ENCODE measurements at regions not wholly inside any gene's neighbourhood (a gene's known extent, or its start where the extent isn't known, plus 50 kb on each side); places are given as distances from the start of the nearest gene placed in this dataset.

DNA sequence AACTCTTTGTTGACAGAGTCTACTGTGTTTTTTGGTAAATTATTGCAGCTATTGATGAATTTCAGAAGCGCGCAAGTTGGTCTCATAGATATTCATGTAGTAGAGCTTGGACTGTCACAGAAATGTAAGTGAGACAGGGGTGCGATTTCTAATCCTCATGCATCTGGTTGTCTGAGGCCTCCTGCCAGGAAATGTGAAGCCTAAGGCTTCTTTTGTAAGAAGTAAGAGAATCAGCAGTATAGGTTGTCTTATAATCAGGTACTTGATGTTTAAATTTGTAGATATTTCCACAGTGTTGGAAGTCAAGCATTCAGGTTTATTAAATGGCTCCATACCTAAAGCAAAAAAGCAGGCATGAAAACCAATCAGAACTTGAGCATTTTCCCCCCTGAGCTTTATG is 332.9 kb upstream of the FMN2 start:
- no peak overlapping the region for H3K27ac Mint-ChIP-seq
- TF ChIP-seq, protein P1, sequence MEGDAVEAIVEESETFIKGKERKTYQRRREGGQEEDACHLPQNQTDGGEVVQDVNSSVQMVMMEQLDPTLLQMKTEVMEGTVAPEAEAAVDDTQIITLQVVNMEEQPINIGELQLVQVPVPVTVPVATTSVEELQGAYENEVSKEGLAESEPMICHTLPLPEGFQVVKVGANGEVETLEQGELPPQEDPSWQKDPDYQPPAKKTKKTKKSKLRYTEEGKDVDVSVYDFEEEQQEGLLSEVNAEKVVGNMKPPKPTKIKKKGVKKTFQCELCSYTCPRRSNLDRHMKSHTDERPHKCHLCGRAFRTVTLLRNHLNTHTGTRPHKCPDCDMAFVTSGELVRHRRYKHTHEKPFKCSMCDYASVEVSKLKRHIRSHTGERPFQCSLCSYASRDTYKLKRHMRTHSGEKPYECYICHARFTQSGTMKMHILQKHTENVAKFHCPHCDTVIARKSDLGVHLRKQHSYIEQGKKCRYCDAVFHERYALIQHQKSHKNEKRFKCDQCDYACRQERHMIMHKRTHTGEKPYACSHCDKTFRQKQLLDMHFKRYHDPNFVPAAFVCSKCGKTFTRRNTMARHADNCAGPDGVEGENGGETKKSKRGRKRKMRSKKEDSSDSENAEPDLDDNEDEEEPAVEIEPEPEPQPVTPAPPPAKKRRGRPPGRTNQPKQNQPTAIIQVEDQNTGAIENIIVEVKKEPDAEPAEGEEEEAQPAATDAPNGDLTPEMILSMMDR (IDR thresholded peaks at IDR 0.05) = no peak
- no peaks in the 10 kb centered on the region for H3K27me3 ChIP-seq (ENCODE audit: control insufficient read depth in 1 of 2, insufficient read depth in 2 of 2, low read length in 2 of 2)
- no peaks in the 10 kb centered on the region for H3K36me3 Mint-ChIP-seq (ENCODE audit: low read depth)
- CTCF ChIA-PET = interaction anchor here (0.6 kb wide), 2 partner anchors 47 to 154 kb away, joined by 4 to 5 read pairs; no protein-coding TSS in a partner anchor
- ATAC-seq (ENCODE audit: poor library complexity) = no peak
- H3K36me3 ChIP-seq (ENCODE audit: insufficient read depth, low read length) = no peaks in the 10 kb centered on the region
- POLR2A ChIA-PET = no interaction called here
- no peak overlapping the region for H3K4me3 ChIP-seq (ENCODE audit: low read length)
- H3K27me3 Mint-ChIP-seq = no peaks in the 10 kb centered on the region
- H3K4me1 ChIP-seq (ENCODE audit: insufficient read depth, low read length) = no peaks in the 10 kb centered on the region
- no peaks in the 10 kb centered on the region for H3K4me1 Mint-ChIP-seq (ENCODE audit: low read depth)
- no peak for DNase-seq
- no peak overlapping the region for H3K27ac ChIP-seq (ENCODE audit: low read depth in 1 of 2, low read length in 2 of 2)
- H3K9me3 ChIP-seq (ENCODE audit: control insufficient read depth in 1 of 2, insufficient read depth in 1 of 2, low read length in 2 of 2) = no peaks in the 10 kb centered on the region
- H3K4me3 Mint-ChIP-seq = no peak overlapping the region
- intact Hi-C loops (cut with DNase I, micrococcal nuclease) = no loop called here
- H3K9me3 Mint-ChIP-seq = no peaks in the 10 kb centered on the region

DNA sequence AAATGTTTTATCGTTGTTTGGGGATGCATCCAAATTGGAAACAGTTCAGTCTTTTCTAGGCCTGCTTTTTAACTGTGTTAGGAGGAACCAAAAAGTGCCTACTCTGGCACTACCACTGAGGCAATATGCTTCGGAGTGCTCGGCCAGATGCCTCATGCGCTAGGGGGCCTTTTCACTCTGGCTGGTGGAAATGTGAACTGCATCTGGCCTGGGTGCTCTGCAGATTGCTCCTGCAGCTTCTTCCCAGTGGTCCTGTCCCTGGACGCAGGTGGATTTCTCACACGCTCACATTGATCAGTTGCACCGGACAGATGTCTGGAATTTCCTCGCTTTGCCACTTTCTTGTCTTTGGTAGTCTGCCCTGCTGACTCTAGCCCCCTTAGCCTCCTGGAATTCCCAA is 330.2 kb upstream of the FMN2 start:
- intact Hi-C loops (cut with DNase I, micrococcal nuclease) = no loop called here
- Mint-ChIP-seq H3K27ac (no peak overlapping the region), H3K27me3 (no peaks in the 10 kb centered on the region), H3K4me1 (ENCODE audit: low read depth) (no peaks in the 10 kb centered on the region), H3K36me3 (ENCODE audit: low read depth) (no peaks in the 10 kb centered on the region), H3K9me3 (no peaks in the 10 kb centered on the region), H3K4me3 (no peak overlapping the region)
- Histone ChIP-seq H3K27ac (ENCODE audit: low read depth in 1 of 2, low read length in 2 of 2) (no peak overlapping the region), H3K36me3 (ENCODE audit: insufficient read depth, low read length) (no peaks in the 10 kb centered on the region), H3K4me3 (ENCODE audit: low read length) (no peak overlapping the region), H3K4me1 (ENCODE audit: insufficient read depth, low read length) (no peaks in the 10 kb centered on the region), H3K9me3 (ENCODE audit: control insufficient read depth in 1 of 2, insufficient read depth in 1 of 2, low read length in 2 of 2) (no peaks in the 10 kb centered on the region), H3K27me3 (ENCODE audit: control insufficient read depth in 1 of 2, insufficient read depth in 2 of 2, low read length in 2 of 2) (no peaks in the 10 kb centered on the region)
- DNase-seq = no peak
- TF ChIP-seq, protein P1 (IDR thresholded peaks at IDR 0.05) = no peak
- ChIA-PET CTCF (no interaction called here), POLR2A (no interaction called here)
- ATAC-seq (ENCODE audit: poor library complexity) = no peak

DNA sequence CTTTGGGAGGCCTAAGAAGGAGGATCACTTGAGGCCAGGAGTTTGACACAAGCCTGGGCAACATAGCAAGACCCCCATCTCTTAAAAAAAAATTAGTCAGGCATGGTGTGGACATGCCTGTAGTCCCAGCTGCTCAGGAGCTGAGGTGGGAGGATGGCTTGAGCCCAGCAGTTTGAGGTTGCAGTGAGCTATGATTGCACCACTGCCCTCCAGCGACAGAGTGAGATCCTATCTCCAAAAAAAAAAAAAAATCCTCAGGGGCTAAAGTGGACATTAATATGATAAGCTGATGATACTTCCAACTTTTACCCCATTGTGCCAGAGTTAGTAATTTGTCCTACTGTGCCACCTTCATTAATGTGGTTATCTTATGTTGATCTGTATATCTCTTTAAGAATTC is 327.8 kb upstream of the FMN2 start:
- ChIA-PET POLR2A (no interaction called here), CTCF (no interaction called here)
- Histone ChIP-seq H3K4me1 (ENCODE audit: insufficient read depth, low read length) (no peaks in the 10 kb centered on the region), H3K27ac (ENCODE audit: low read depth in 1 of 2, low read length in 2 of 2) (no peak overlapping the region), H3K36me3 (ENCODE audit: insufficient read depth, low read length) (no peaks in the 10 kb centered on the region), H3K27me3 (ENCODE audit: control insufficient read depth in 1 of 2, insufficient read depth in 2 of 2, low read length in 2 of 2) (no peaks in the 10 kb centered on the region), H3K9me3 (ENCODE audit: control insufficient read depth in 1 of 2, insufficient read depth in 1 of 2, low read length in 2 of 2) (no peaks in the 10 kb centered on the region), H3K4me3 (ENCODE audit: low read length) (no peak overlapping the region)
- intact Hi-C loops (cut with DNase I, micrococcal nuclease) = no loop called here
- DNase-seq = peak in 1 of 14 experiments; percentile 2
- TF ChIP-seq, protein P1 (IDR thresholded peaks at IDR 0.05) = no peak
- no peak for ATAC-seq (ENCODE audit: poor library complexity)
- Mint-ChIP-seq H3K27ac (no peak overlapping the region), H3K36me3 (ENCODE audit: low read depth) (no peaks in the 10 kb centered on the region), H3K4me3 (no peak overlapping the region), H3K27me3 (no peaks in the 10 kb centered on the region), H3K4me1 (ENCODE audit: low read depth) (no peaks in the 10 kb centered on the region), H3K9me3 (no peaks in the 10 kb centered on the region)

All from CD4-positive, alpha-beta T cell (primary cell).